ENCODE measurements at regions not wholly inside any gene's neighbourhood (a gene's known extent, or its start where the extent isn't known, plus 50 kb on each side); places are given as distances from the start of the nearest gene placed in this dataset.
A peak's percentile ranks its signal among the peaks of the same experiment; 100 is the strongest.

GRCh38 chr3:109532257-109533216 lies 195.2 kb upstream of the DPPA4 start:
- H3K4me3 ChIP-seq (ENCODE audit: low read depth, low read length) = no peak overlapping the region
- peak; percentile 77 for TF ChIP-seq CTCF (IDR thresholded peaks at IDR 0.05; ENCODE audit: low read depth, low read length)
- no peak overlapping the region for H3K27ac ChIP-seq (ENCODE audit: low read depth, low read length)
- DNase-seq (ENCODE audit: low read depth, low spot score) = peak; percentile 82
- POLR2A ChIA-PET = interaction anchor here (0.6 kb wide), 1 partner anchor 63 kb away, joined by 3 read pairs; no protein-coding TSS in a partner anchor
- H3K27me3 ChIP-seq (ENCODE audit: control insufficient read depth, insufficient read depth, low read length) = no peaks in the 10 kb centered on the region
- CTCF ChIA-PET = interaction anchor here (0.6 to 1.8 kb wide), 11 partner anchors 383 to 1804 kb away, joined by 3 to 14 read pairs (median 3); no protein-coding TSS in a partner anchor
- peaks cover 4% of the 10 kb centered on the region; the same call in 1 of the 2 replicates for H3K9me3 ChIP-seq (ENCODE audit: control insufficient read depth, insufficient read depth, low read length)

GRCh38 chr3:109545746-109546145 lies 208.4 kb upstream of the DPPA4 start:
- no peak for DNase-seq (ENCODE audit: low read depth, low spot score)
- Histone ChIP-seq H3K27me3 (ENCODE audit: control insufficient read depth, insufficient read depth, low read length) (no peaks in the 10 kb centered on the region), H3K4me3 (ENCODE audit: low read depth, low read length) (no peak overlapping the region), H3K9me3 (ENCODE audit: control insufficient read depth, insufficient read depth, low read length) (no peaks in the 10 kb centered on the region), H3K27ac (ENCODE audit: low read depth, low read length) (no peak overlapping the region)
- ChIA-PET POLR2A (no interaction called here), CTCF (interaction anchor here (0.7 kb wide), 1 partner anchor 118 kb away, joined by 3 read pairs; no protein-coding TSS in a partner anchor)
- TF ChIP-seq CTCF (IDR thresholded peaks at IDR 0.05; ENCODE audit: low read depth, low read length) = no peak

- no peak for DNase-seq (ENCODE audit: low read depth, low spot score)
- H3K4me3 ChIP-seq (ENCODE audit: low read depth, low read length) = no peak overlapping the region
- ChIA-PET POLR2A (no interaction called here), CTCF (no interaction called here)
- no peaks in the 10 kb centered on the region for H3K9me3 ChIP-seq (ENCODE audit: control insufficient read depth, insufficient read depth, low read length)
- H3K27ac ChIP-seq (ENCODE audit: low read depth, low read length) = no peak overlapping the region
- no peaks in the 10 kb centered on the region for H3K27me3 ChIP-seq (ENCODE audit: control insufficient read depth, insufficient read depth, low read length)
- TF ChIP-seq CTCF (IDR thresholded peaks at IDR 0.05; ENCODE audit: low read depth, low read length) = no peak
These were observed 211.0 kb upstream of the DPPA4 start for GRCh38 chr3:109548192-109548938.

GRCh38 chr3:109553591-109554371 lies 216.4 kb upstream of the DPPA4 start:
- Histone ChIP-seq H3K27ac (ENCODE audit: low read depth, low read length) (no peak overlapping the region), H3K4me3 (ENCODE audit: low read depth, low read length) (no peak overlapping the region), H3K9me3 (ENCODE audit: control insufficient read depth, insufficient read depth, low read length) (no peaks in the 10 kb centered on the region), H3K27me3 (ENCODE audit: control insufficient read depth, insufficient read depth, low read length) (no peaks in the 10 kb centered on the region)
- peak; percentile 22; the same call in 1 of the 2 replicates for TF ChIP-seq CTCF (IDR thresholded peaks at IDR 0.05; ENCODE audit: low read depth, low read length)
- CTCF ChIA-PET = no interaction called here
- no peak for DNase-seq (ENCODE audit: low read depth, low spot score)
- POLR2A ChIA-PET = no interaction called here

Measured in AG04450 (cell line).